ENCODE measurements at regions not wholly inside any gene's neighbourhood (a gene's known extent, or its start where the extent isn't known, plus 50 kb on each side); places are given as distances from the start of the nearest gene placed in this dataset.

GRCh38 chr13:22665506-22665905, 515.3 kb upstream of the SGCG start:
- TF ChIP-seq EZH2phosphoT487 (IDR thresholded peaks at IDR 0.05; ENCODE audit: borderline replicate concordance) (no peak), CTCF (conservative IDR thresholded peaks at IDR 0.05; ENCODE audit: low read length) (no peak)
- Histone ChIP-seq H3K9me3 (ENCODE audit: insufficient read depth, low read depth, low read length) (no peaks in the 10 kb centered on the region), H3K9me2 (replicated peaks; ENCODE audit: low read depth, low read length) (no peaks in the 10 kb centered on the region), H3F3A (ENCODE audit: low read depth) (no peaks in the 10 kb centered on the region), H4K20me1 (ENCODE audit: insufficient read depth, low read length, poor library complexity, severe bottlenecking) (no peaks in the 10 kb centered on the region), H3K4me3 (ENCODE audit: low read length, poor library complexity, severe bottlenecking) (no peak overlapping the region), H3K27me3 (ENCODE audit: insufficient read depth, low read length, poor library complexity, severe bottlenecking) (no peaks in the 10 kb centered on the region), H3K4me2 (ENCODE audit: low read depth, low read length, poor library complexity, severe bottlenecking) (no peak overlapping the region), H3K36me3 (ENCODE audit: insufficient read depth, low read length) (no peaks in the 10 kb centered on the region), H3K4me1 (ENCODE audit: insufficient read depth, low read length, poor library complexity, severe bottlenecking) (no peaks in the 10 kb centered on the region), H3K79me2 (ENCODE audit: insufficient read depth, low read length) (no peaks in the 10 kb centered on the region), H2AFZ (ENCODE audit: low read length) (no peak overlapping the region), H3K9ac (ENCODE audit: low read depth, low read length, poor library complexity, severe bottlenecking) (no peak overlapping the region)

GRCh38 chr13:22690756-22691155, 490.0 kb upstream of the SGCG start:
- H3K4me3 ChIP-seq (ENCODE audit: low read length, poor library complexity, severe bottlenecking), result no peak overlapping the region
- H3K79me2 ChIP-seq (ENCODE audit: insufficient read depth, low read length), result no peaks in the 10 kb centered on the region
- H3K4me2 ChIP-seq (ENCODE audit: low read depth, low read length, poor library complexity, severe bottlenecking), result no peak overlapping the region
- no peaks in the 10 kb centered on the region for H3K36me3 ChIP-seq (ENCODE audit: insufficient read depth, low read length)
- H4K20me1 ChIP-seq (ENCODE audit: insufficient read depth, low read length, poor library complexity, severe bottlenecking), result no peaks in the 10 kb centered on the region
- no peaks in the 10 kb centered on the region for H3K4me1 ChIP-seq (ENCODE audit: insufficient read depth, low read length, poor library complexity, severe bottlenecking)
- no peaks in the 10 kb centered on the region for H3K27me3 ChIP-seq (ENCODE audit: insufficient read depth, low read length, poor library complexity, severe bottlenecking)
- no peak overlapping the region for H3K9ac ChIP-seq (ENCODE audit: low read depth, low read length, poor library complexity, severe bottlenecking)
- TF ChIP-seq CTCF (conservative IDR thresholded peaks at IDR 0.05; ENCODE audit: low read length), result no peak
- TF ChIP-seq EZH2phosphoT487 (IDR thresholded peaks at IDR 0.05; ENCODE audit: borderline replicate concordance), result no peak
- H3K9me2 ChIP-seq (replicated peaks; ENCODE audit: low read depth, low read length), result no peaks in the 10 kb centered on the region
- H2AFZ ChIP-seq (ENCODE audit: low read length), result no peak overlapping the region
- H3K9me3 ChIP-seq (ENCODE audit: insufficient read depth, low read depth, low read length), result peaks cover 7% of the 10 kb centered on the region; the same call in 1 of the 2 replicates
- H3F3A ChIP-seq (ENCODE audit: low read depth), result no peaks in the 10 kb centered on the region

- Histone ChIP-seq H3K9me2 (replicated peaks; ENCODE audit: low read depth, low read length) (no peaks in the 10 kb centered on the region), H3K4me2 (ENCODE audit: low read depth, low read length, poor library complexity, severe bottlenecking) (no peak overlapping the region), H3F3A (ENCODE audit: low read depth) (no peaks in the 10 kb centered on the region), H3K27me3 (ENCODE audit: insufficient read depth, low read length, poor library complexity, severe bottlenecking) (no peaks in the 10 kb centered on the region), H3K79me2 (ENCODE audit: insufficient read depth, low read length) (no peaks in the 10 kb centered on the region), H3K36me3 (ENCODE audit: insufficient read depth, low read length) (no peaks in the 10 kb centered on the region), H3K9me3 (ENCODE audit: insufficient read depth, low read depth, low read length) (peaks cover 6% of the 10 kb centered on the region; the same call in 1 of the 2 replicates), H4K20me1 (ENCODE audit: insufficient read depth, low read length, poor library complexity, severe bottlenecking) (no peaks in the 10 kb centered on the region), H3K9ac (ENCODE audit: low read depth, low read length, poor library complexity, severe bottlenecking) (no peak overlapping the region), H3K4me3 (ENCODE audit: low read length, poor library complexity, severe bottlenecking) (no peak overlapping the region), H2AFZ (ENCODE audit: low read length) (no peak overlapping the region), H3K4me1 (ENCODE audit: insufficient read depth, low read length, poor library complexity, severe bottlenecking) (no peaks in the 10 kb centered on the region)
- TF ChIP-seq EZH2phosphoT487 (IDR thresholded peaks at IDR 0.05; ENCODE audit: borderline replicate concordance) (no peak), CTCF (conservative IDR thresholded peaks at IDR 0.05; ENCODE audit: low read length) (no peak)
These were observed 487.1 kb upstream of the SGCG start for GRCh38 chr13:22693691-22694090.
